ENCODE measurements at regions not wholly inside any gene's neighbourhood (a gene's known extent, or its start where the extent isn't known, plus 50 kb on each side); places are given as distances from the start of the nearest gene placed in this dataset.

- CTCF ChIA-PET = no interaction called here
- no peaks in the 10 kb centered on the region for H3K36me3 ChIP-seq (replicated peaks in 1 of 2; ENCODE audit: control insufficient read depth in 1 of 2, insufficient read depth in 2 of 2, low read length in 1 of 2)
- TF ChIP-seq JUND (IDR thresholded peaks at IDR 0.05) = no peak
- TF ChIP-seq EZH2phosphoT487 (IDR thresholded peaks at IDR 0.05; ENCODE audit: borderline replicate concordance, low read depth) = no peak
- TF ChIP-seq ZBTB33 (IDR thresholded peaks at IDR 0.05; ENCODE audit: borderline replicate concordance, low read depth) = no peak
- no peak for TF ChIP-seq MEF2A (IDR thresholded peaks at IDR 0.05; ENCODE audit: borderline replicate concordance, low read depth)
- no peak for TF ChIP-seq USF1 (IDR thresholded peaks at IDR 0.05; ENCODE audit: borderline replicate concordance, low read depth)
- no peak for TF ChIP-seq MAX (IDR thresholded peaks at IDR 0.05; ENCODE audit: low read depth)
- TF ChIP-seq CHD2 (IDR thresholded peaks at IDR 0.05; ENCODE audit: low read length, partially characterized antibody) = no peak
- TF ChIP-seq, protein P1, sequence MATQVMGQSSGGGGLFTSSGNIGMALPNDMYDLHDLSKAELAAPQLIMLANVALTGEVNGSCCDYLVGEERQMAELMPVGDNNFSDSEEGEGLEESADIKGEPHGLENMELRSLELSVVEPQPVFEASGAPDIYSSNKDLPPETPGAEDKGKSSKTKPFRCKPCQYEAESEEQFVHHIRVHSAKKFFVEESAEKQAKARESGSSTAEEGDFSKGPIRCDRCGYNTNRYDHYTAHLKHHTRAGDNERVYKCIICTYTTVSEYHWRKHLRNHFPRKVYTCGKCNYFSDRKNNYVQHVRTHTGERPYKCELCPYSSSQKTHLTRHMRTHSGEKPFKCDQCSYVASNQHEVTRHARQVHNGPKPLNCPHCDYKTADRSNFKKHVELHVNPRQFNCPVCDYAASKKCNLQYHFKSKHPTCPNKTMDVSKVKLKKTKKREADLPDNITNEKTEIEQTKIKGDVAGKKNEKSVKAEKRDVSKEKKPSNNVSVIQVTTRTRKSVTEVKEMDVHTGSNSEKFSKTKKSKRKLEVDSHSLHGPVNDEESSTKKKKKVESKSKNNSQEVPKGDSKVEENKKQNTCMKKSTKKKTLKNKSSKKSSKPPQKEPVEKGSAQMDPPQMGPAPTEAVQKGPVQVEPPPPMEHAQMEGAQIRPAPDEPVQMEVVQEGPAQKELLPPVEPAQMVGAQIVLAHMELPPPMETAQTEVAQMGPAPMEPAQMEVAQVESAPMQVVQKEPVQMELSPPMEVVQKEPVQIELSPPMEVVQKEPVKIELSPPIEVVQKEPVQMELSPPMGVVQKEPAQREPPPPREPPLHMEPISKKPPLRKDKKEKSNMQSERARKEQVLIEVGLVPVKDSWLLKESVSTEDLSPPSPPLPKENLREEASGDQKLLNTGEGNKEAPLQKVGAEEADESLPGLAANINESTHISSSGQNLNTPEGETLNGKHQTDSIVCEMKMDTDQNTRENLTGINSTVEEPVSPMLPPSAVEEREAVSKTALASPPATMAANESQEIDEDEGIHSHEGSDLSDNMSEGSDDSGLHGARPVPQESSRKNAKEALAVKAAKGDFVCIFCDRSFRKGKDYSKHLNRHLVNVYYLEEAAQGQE (IDR thresholded peaks at IDR 0.05; ENCODE audit: low read depth, low read length) = no peak
- no peak for TF ChIP-seq FOSL2 (IDR thresholded peaks at IDR 0.05; ENCODE audit: borderline replicate concordance, low read depth)
- H2AFZ ChIP-seq (ENCODE audit: low read depth) = no peak overlapping the region
- peaks cover 0 to 4% of the 10 kb centered on the region in 2 experiments; a peak in 1 of 4 replicates for H3K4me1 ChIP-seq (ENCODE audit: control insufficient read depth in 1 of 2, insufficient read depth in 2 of 2, low read depth in 1 of 2, low read length in 1 of 2)
- H3K4me2 ChIP-seq = no peak overlapping the region
- H3K27me3 ChIP-seq (ENCODE audit: insufficient read depth) = no peaks in the 10 kb centered on the region
- no peak overlapping the region for H3K4me3 ChIP-seq (ENCODE audit: low read depth in 2 of 2, low read length in 1 of 2)
- POLR2A ChIA-PET = no interaction called here
- peaks cover 5% of the 10 kb centered on the region for H3F3A ChIP-seq (replicated peaks; ENCODE audit: insufficient read depth)
- no peak overlapping the region for H3K9ac ChIP-seq
- DNase-seq = no peak
- H3K79me2 ChIP-seq (ENCODE audit: insufficient read depth) = no peaks in the 10 kb centered on the region
- H4K20me1 ChIP-seq (ENCODE audit: insufficient read depth) = no peaks in the 10 kb centered on the region
- H3K9me2 ChIP-seq = no peaks in the 10 kb centered on the region
- H3K27ac ChIP-seq (ENCODE audit: low read depth in 2 of 2, low read length in 1 of 2) = no peak overlapping the region
- WGBS (ENCODE audit: low lambda C conversion rate) = 85% methylated on average over 4 of the region's 4 CpGs
- no peaks in the 10 kb centered on the region for H3K9me3 ChIP-seq
Measured at GRCh38 chr6:19736066-19736465, 101.1 kb upstream of the ID4 start.

DNA sequence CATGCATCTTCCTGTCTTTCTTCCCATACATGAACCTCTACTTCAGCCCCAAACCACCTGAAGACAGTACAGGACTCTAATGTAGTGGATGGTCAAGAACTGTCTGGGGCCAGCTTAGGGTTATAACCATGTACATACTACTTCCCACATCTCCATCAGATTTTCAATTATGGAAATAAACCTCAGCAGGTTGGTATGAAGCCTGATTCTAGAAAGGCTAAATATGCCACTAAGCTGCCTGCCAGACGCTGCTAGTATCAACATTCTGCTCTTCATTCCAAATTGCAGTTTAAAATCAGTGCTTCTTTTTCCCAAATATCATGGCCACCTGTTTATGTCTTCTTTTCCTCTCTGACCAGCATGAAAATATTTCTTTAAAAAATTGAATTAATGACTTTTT is 99.2 kb upstream of the ID4 start:
- 47% methylated on average over 1 of the region's 1 CpG for WGBS (ENCODE audit: low lambda C conversion rate)
- Histone ChIP-seq H3K4me3 (ENCODE audit: low read depth in 2 of 2, low read length in 1 of 2) (no peak overlapping the region), H3K9me2 (no peaks in the 10 kb centered on the region), H3K36me3 (replicated peaks in 1 of 2; ENCODE audit: control insufficient read depth in 1 of 2, insufficient read depth in 2 of 2, low read length in 1 of 2) (no peaks in the 10 kb centered on the region), H3K27me3 (ENCODE audit: insufficient read depth) (no peaks in the 10 kb centered on the region), H3K4me2 (no peak overlapping the region), H2AFZ (ENCODE audit: low read depth) (no peak overlapping the region), H3K9me3 (no peaks in the 10 kb centered on the region), H3F3A (replicated peaks; ENCODE audit: insufficient read depth) (no peaks in the 10 kb centered on the region), H3K4me1 (ENCODE audit: control insufficient read depth in 1 of 2, insufficient read depth in 2 of 2, low read depth in 1 of 2, low read length in 1 of 2) (no peaks in the 10 kb centered on the region), H3K27ac (ENCODE audit: low read depth in 2 of 2, low read length in 1 of 2) (no peak overlapping the region), H3K79me2 (ENCODE audit: insufficient read depth) (no peaks in the 10 kb centered on the region), H4K20me1 (ENCODE audit: insufficient read depth) (no peaks in the 10 kb centered on the region), H3K9ac (no peak overlapping the region)
- POLR2A ChIA-PET = no interaction called here
- no peak for DNase-seq
- CTCF ChIA-PET = interaction anchor here (1.0 kb wide), 2 partner anchors 9 to 12 kb away, joined by 3 read pairs; no protein-coding TSS in a partner anchor
- TF ChIP-seq, protein P2, sequence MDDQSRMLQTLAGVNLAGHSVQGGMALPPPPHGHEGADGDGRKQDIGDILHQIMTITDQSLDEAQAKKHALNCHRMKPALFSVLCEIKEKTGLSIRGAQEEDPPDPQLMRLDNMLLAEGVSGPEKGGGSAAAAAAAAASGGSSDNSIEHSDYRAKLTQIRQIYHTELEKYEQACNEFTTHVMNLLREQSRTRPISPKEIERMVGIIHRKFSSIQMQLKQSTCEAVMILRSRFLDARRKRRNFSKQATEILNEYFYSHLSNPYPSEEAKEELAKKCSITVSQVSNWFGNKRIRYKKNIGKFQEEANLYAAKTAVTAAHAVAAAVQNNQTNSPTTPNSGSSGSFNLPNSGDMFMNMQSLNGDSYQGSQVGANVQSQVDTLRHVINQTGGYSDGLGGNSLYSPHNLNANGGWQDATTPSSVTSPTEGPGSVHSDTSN (IDR thresholded peaks at IDR 0.05) = no peak
- TF ChIP-seq RFX5 (IDR thresholded peaks at IDR 0.05; ENCODE audit: low read length) = no peak
- TF ChIP-seq GABPA (IDR thresholded peaks at IDR 0.05; ENCODE audit: low read depth) = no peak
- no peak for TF ChIP-seq GATA2 (CRISPR knock-in tag; IDR thresholded peaks at IDR 0.05)
- TF ChIP-seq FOSL2 (IDR thresholded peaks at IDR 0.05; ENCODE audit: borderline replicate concordance, low read depth) = no peak
- TF ChIP-seq NRF1 (IDR thresholded peaks at IDR 0.05; ENCODE audit: low read depth, low read length) = no peak
- TF ChIP-seq FOXM1 (IDR thresholded peaks at IDR 0.05; ENCODE audit: low read depth) = no peak
- TF ChIP-seq MXI1 (IDR thresholded peaks at IDR 0.05; ENCODE audit: low read depth, low read length) = no peak
- TF ChIP-seq EP300 (IDR thresholded peaks at IDR 0.05; ENCODE audit: borderline replicate concordance in 1 of 2, low read depth in 1 of 2, low read length in 1 of 2) = no peak
- TF ChIP-seq, protein P3, sequence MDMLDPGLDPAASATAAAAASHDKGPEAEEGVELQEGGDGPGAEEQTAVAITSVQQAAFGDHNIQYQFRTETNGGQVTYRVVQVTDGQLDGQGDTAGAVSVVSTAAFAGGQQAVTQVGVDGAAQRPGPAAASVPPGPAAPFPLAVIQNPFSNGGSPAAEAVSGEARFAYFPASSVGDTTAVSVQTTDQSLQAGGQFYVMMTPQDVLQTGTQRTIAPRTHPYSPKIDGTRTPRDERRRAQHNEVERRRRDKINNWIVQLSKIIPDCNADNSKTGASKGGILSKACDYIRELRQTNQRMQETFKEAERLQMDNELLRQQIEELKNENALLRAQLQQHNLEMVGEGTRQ (IDR thresholded peaks at IDR 0.05; ENCODE audit: borderline replicate concordance, low read depth, low read length) = no peak
- TF ChIP-seq USF1 (IDR thresholded peaks at IDR 0.05; ENCODE audit: borderline replicate concordance, low read depth) = no peak
- TF ChIP-seq SMC3 (IDR thresholded peaks at IDR 0.05; ENCODE audit: low read depth, low read length) = no peak
